ENCODE measurements at regions not wholly inside any gene's neighbourhood (a gene's known extent, or its start where the extent isn't known, plus 50 kb on each side); places are given as distances from the start of the nearest gene placed in this dataset.
A peak's percentile ranks its signal among the peaks of the same experiment; 100 is the strongest.

DNA sequence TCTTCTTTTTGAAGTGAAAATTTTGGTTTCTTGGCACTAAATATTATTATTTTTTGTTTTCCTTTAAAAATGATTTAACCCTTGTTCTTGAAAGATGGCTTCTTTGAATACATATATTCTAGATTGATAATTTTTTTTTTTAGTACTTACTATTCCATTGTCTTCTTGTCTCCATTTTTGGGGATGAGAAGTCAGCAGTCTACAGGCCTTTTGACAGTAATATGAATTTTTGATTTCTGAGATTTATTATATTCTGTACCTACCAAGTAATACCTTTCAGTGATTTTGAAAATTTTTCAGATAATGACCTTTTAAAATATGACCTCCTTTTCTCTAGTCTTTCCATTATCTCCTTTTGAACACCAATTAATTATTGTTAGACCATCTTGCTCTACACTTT, 294.1 kb upstream of the LARGE1 start:
- H3K9me3 ChIP-seq (ENCODE audit: severe bottlenecking) = no peaks in the 10 kb centered on the region
- TF ChIP-seq, protein P1, sequence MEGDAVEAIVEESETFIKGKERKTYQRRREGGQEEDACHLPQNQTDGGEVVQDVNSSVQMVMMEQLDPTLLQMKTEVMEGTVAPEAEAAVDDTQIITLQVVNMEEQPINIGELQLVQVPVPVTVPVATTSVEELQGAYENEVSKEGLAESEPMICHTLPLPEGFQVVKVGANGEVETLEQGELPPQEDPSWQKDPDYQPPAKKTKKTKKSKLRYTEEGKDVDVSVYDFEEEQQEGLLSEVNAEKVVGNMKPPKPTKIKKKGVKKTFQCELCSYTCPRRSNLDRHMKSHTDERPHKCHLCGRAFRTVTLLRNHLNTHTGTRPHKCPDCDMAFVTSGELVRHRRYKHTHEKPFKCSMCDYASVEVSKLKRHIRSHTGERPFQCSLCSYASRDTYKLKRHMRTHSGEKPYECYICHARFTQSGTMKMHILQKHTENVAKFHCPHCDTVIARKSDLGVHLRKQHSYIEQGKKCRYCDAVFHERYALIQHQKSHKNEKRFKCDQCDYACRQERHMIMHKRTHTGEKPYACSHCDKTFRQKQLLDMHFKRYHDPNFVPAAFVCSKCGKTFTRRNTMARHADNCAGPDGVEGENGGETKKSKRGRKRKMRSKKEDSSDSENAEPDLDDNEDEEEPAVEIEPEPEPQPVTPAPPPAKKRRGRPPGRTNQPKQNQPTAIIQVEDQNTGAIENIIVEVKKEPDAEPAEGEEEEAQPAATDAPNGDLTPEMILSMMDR (IDR thresholded peaks at IDR 0.05; ENCODE audit: low read depth, low read length) = no peak

GRCh38 chr22:34225278-34225677, 305.0 kb upstream of the LARGE1 start:
- TF ChIP-seq, protein P1 (IDR thresholded peaks at IDR 0.05; ENCODE audit: low read depth, low read length) = no peak
- Histone ChIP-seq H3K27ac (no peak overlapping the region), H3K4me3 (ENCODE audit: low read depth, low read length) (no peak overlapping the region)

More for the DNA sequence above, 294.1 kb upstream of the LARGE1 start:
- H3K36me3 ChIP-seq = no peaks in the 10 kb centered on the region
- DNase-seq = no peak
- no peak overlapping the region for H3K4me3 ChIP-seq (ENCODE audit: low read depth, low read length)
- H3K27me3 ChIP-seq (ENCODE audit: insufficient read depth, low read depth, severe bottlenecking) = no peaks in the 10 kb centered on the region
- no peak overlapping the region for H3K27ac ChIP-seq

DNA sequence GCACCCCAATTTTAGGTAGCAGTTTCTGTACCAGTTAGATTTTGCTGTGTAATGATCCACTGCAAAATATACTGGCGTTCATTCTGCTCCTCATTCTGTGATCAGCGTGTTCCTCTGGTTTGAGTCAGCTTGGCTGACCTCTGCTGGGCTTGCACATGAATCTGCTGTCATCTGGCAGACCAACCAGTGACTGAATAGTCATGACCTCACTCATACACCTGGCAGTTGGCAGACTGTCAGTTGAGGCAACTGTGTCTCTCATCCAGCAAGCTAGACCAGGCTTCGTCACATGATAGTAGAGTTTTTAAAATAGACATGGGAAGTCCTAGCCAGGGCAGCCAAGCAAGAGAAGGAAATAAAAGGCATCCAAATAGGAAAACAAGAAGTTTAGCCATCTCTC, 316.3 kb upstream of the LARGE1 start:
- Histone ChIP-seq H3K27me3 (ENCODE audit: insufficient read depth, low read depth, severe bottlenecking) (no peaks in the 10 kb centered on the region), H3K27ac (no peak overlapping the region), H3K9me3 (ENCODE audit: severe bottlenecking) (no peaks in the 10 kb centered on the region), H3K36me3 (no peaks in the 10 kb centered on the region), H3K4me3 (ENCODE audit: low read depth, low read length) (no peak overlapping the region)
- TF ChIP-seq, protein P1 (IDR thresholded peaks at IDR 0.05; ENCODE audit: low read depth, low read length) = peak; percentile 19; the same call in 1 of the 2 replicates
- DNase-seq = peak; percentile 17

More at GRCh38 chr22:34225278-34225677, 305.0 kb upstream of the LARGE1 start:
- Histone ChIP-seq H3K36me3 (no peaks in the 10 kb centered on the region), H3K27me3 (ENCODE audit: insufficient read depth, low read depth, severe bottlenecking) (no peaks in the 10 kb centered on the region), H3K9me3 (ENCODE audit: severe bottlenecking) (no peaks in the 10 kb centered on the region)
- DNase-seq = no peak

- no peaks in the 10 kb centered on the region for H3K27me3 ChIP-seq (ENCODE audit: insufficient read depth, low read depth, severe bottlenecking)
- TF ChIP-seq, protein P1 (IDR thresholded peaks at IDR 0.05; ENCODE audit: low read depth, low read length) = no peak
- no peaks in the 10 kb centered on the region for H3K36me3 ChIP-seq
- H3K4me3 ChIP-seq (ENCODE audit: low read depth, low read length) = no peak overlapping the region
- no peaks in the 10 kb centered on the region for H3K9me3 ChIP-seq (ENCODE audit: severe bottlenecking)
- H3K27ac ChIP-seq = no peak overlapping the region
- no peak for DNase-seq
Observed at GRCh38 chr22:34239421-34239820, 319.1 kb upstream of the LARGE1 start.

DNA sequence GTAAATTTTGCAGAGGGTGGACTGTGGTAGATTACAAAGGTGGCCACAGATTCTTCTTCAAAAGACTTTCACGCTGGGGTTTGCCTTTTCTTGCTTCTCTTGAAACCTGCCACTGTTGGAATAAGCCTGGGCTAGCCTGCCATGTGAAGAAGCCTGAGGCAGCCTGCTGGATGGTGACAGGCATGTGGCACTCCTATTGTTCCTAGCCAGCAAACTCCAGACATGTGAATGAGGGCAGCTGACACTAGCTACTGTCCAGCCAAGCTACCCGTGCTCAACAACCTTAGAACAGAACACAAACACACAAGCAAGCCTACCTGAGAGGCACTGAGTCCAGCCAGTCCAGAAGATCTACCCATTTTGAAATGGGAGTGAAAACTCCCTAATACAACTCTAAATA, 322.7 kb upstream of the LARGE1 start:
- Histone ChIP-seq H3K27me3 (ENCODE audit: insufficient read depth, low read depth, severe bottlenecking) (no peaks in the 10 kb centered on the region), H3K9me3 (ENCODE audit: severe bottlenecking) (no peaks in the 10 kb centered on the region), H3K4me3 (ENCODE audit: low read depth, low read length) (no peak overlapping the region), H3K27ac (no peak overlapping the region), H3K36me3 (no peaks in the 10 kb centered on the region)
- TF ChIP-seq, protein P1 (IDR thresholded peaks at IDR 0.05; ENCODE audit: low read depth, low read length) = no peak
- no peak for DNase-seq

- Histone ChIP-seq H3K9me3 (ENCODE audit: severe bottlenecking) (peaks cover 3% of the 10 kb centered on the region), H3K4me3 (ENCODE audit: low read depth, low read length) (no peak overlapping the region), H3K27me3 (ENCODE audit: insufficient read depth, low read depth, severe bottlenecking) (no peaks in the 10 kb centered on the region), H3K36me3 (no peaks in the 10 kb centered on the region), H3K27ac (no peak overlapping the region)
- no peak for DNase-seq
- TF ChIP-seq, protein P1 (IDR thresholded peaks at IDR 0.05; ENCODE audit: low read depth, low read length) = no peak
Observed at GRCh38 chr22:34255042-34255441, 334.8 kb upstream of the LARGE1 start.

Measured in WERI-Rb-1 (cell line).